ENCODE measurements at regions not wholly inside any gene's neighbourhood (a gene's known extent, or its start where the extent isn't known, plus 50 kb on each side); places are given as distances from the start of the nearest gene placed in this dataset.

DNA sequence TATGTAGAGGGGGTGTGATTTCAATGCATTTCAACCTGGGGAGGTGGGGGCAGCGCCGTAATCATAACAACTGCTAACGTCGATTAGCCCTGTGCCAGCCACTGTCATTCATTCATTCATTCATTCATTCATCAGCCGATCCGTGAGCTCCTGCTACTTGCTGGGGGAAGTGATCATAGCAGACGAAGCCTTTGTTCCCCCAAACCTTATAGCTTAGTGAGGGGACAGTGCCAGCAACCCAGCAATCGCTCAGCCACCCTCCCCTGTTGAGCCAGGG, 106.5 kb upstream of the GSE1 start:
- in situ Hi-C loops (cut with MboI): no loop called here

GRCh38 chr16:85507342-85507741, 105.8 kb upstream of the GSE1 start:
- Histone ChIP-seq H3K27ac (no peak overlapping the region), H3K9me2 (ENCODE audit: insufficient read depth) (no peaks in the 10 kb centered on the region), H3F3A (ENCODE audit: insufficient read depth) (no peaks in the 10 kb centered on the region), H2AFZ (no peak overlapping the region), H3K4me2 (ENCODE audit: unreplicated experiment) (no peak overlapping the region), H3K27me3 (replicated peaks; ENCODE audit: insufficient read depth) (no peaks in the 10 kb centered on the region), H3K4me1 (ENCODE audit: insufficient read depth) (no peaks in the 10 kb centered on the region), H3K9ac (no peak overlapping the region), H3K9me3 (ENCODE audit: low read depth) (no peaks in the 10 kb centered on the region), H4K20me1 (ENCODE audit: insufficient read depth) (no peaks in the 10 kb centered on the region), H3K36me3 (ENCODE audit: low read depth) (no peaks in the 10 kb centered on the region), H3K4me3 (no peak overlapping the region), H3K79me2 (ENCODE audit: insufficient read depth) (no peaks in the 10 kb centered on the region; the same call in 1 of the 2 replicates)
- no peak for TF ChIP-seq EZH2 (IDR thresholded peaks at IDR 0.05; ENCODE audit: insufficient read depth, poor library complexity, severe bottlenecking)
- TF ChIP-seq EZH2phosphoT487 (IDR thresholded peaks at IDR 0.05; ENCODE audit: insufficient read depth, low read depth): no peak
- DNase-seq: no peak
- 94 to 96% methylated on average over 8 of the region's 8 CpGs for WGBS, 2 experiments (ENCODE audit: low coverage in 1 of 2, low lambda C conversion rate in 2 of 2, missing lambda C conversion rate in 2 of 2)
- in situ Hi-C loops (cut with MboI): no loop called here

More for the DNA sequence above, 106.5 kb upstream of the GSE1 start:
- H3K79me2 ChIP-seq (ENCODE audit: insufficient read depth): no peaks in the 10 kb centered on the region; the same call in 1 of the 2 replicates
- no peaks in the 10 kb centered on the region for H3K9me2 ChIP-seq (ENCODE audit: insufficient read depth)
- H2AFZ ChIP-seq: no peak overlapping the region
- no peaks in the 10 kb centered on the region for H3K36me3 ChIP-seq (ENCODE audit: low read depth)
- H3K4me1 ChIP-seq (ENCODE audit: insufficient read depth): no peaks in the 10 kb centered on the region
- no peak for TF ChIP-seq EZH2phosphoT487 (IDR thresholded peaks at IDR 0.05; ENCODE audit: insufficient read depth, low read depth)
- no peak for TF ChIP-seq EZH2 (IDR thresholded peaks at IDR 0.05; ENCODE audit: insufficient read depth, poor library complexity, severe bottlenecking)
- H3K27ac ChIP-seq: no peak overlapping the region
- no peaks in the 10 kb centered on the region for H3F3A ChIP-seq (ENCODE audit: insufficient read depth)
- H4K20me1 ChIP-seq (ENCODE audit: insufficient read depth): no peaks in the 10 kb centered on the region
- 94 to 95% methylated on average over 8 of the region's 8 CpGs for WGBS, 2 experiments (ENCODE audit: low coverage in 1 of 2, low lambda C conversion rate in 2 of 2, missing lambda C conversion rate in 2 of 2)
- no peak overlapping the region for H3K4me3 ChIP-seq
- no peak for DNase-seq
- H3K4me2 ChIP-seq (ENCODE audit: unreplicated experiment): no peak overlapping the region
- no peaks in the 10 kb centered on the region for H3K9me3 ChIP-seq (ENCODE audit: low read depth)
- H3K9ac ChIP-seq: no peak overlapping the region
- H3K27me3 ChIP-seq (replicated peaks; ENCODE audit: insufficient read depth): no peaks in the 10 kb centered on the region

GRCh38 chr16:85508388-85508787, 104.7 kb upstream of the GSE1 start:
- DNase-seq: no peak
- Histone ChIP-seq H3K9ac (no peak overlapping the region), H3K4me2 (ENCODE audit: unreplicated experiment) (no peak overlapping the region), H3K9me3 (ENCODE audit: low read depth) (no peaks in the 10 kb centered on the region), H3K4me1 (ENCODE audit: insufficient read depth) (no peaks in the 10 kb centered on the region), H3K9me2 (ENCODE audit: insufficient read depth) (no peaks in the 10 kb centered on the region), H3K79me2 (ENCODE audit: insufficient read depth) (peaks cover 2% of the 10 kb centered on the region; the same call in 1 of the 2 replicates), H3K27ac (no peak overlapping the region), H3F3A (ENCODE audit: insufficient read depth) (no peaks in the 10 kb centered on the region), H3K4me3 (no peak overlapping the region), H2AFZ (no peak overlapping the region), H3K36me3 (ENCODE audit: low read depth) (no peaks in the 10 kb centered on the region), H4K20me1 (ENCODE audit: insufficient read depth) (no peaks in the 10 kb centered on the region), H3K27me3 (replicated peaks; ENCODE audit: insufficient read depth) (no peaks in the 10 kb centered on the region)
- no peak for TF ChIP-seq EZH2 (IDR thresholded peaks at IDR 0.05; ENCODE audit: insufficient read depth, poor library complexity, severe bottlenecking)
- TF ChIP-seq EZH2phosphoT487 (IDR thresholded peaks at IDR 0.05; ENCODE audit: insufficient read depth, low read depth): no peak
- WGBS, 2 experiments (ENCODE audit: low coverage in 1 of 2, low lambda C conversion rate in 2 of 2, missing lambda C conversion rate in 2 of 2): 86 to 90% methylated on average over 10 of the region's 10 CpGs
- in situ Hi-C loops (cut with MboI): no loop called here

GRCh38 chr16:85508993-85509392, 104.1 kb upstream of the GSE1 start:
- Histone ChIP-seq H3K9me3 (ENCODE audit: low read depth) (no peaks in the 10 kb centered on the region), H3K27me3 (replicated peaks; ENCODE audit: insufficient read depth) (no peaks in the 10 kb centered on the region), H3K36me3 (ENCODE audit: low read depth) (no peaks in the 10 kb centered on the region), H3K9me2 (ENCODE audit: insufficient read depth) (no peaks in the 10 kb centered on the region), H3K4me3 (no peak overlapping the region), H4K20me1 (ENCODE audit: insufficient read depth) (no peaks in the 10 kb centered on the region), H3K4me2 (ENCODE audit: unreplicated experiment) (no peak overlapping the region), H3K9ac (no peak overlapping the region), H3K27ac (no peak overlapping the region), H3K79me2 (ENCODE audit: insufficient read depth) (peaks cover 8% of the 10 kb centered on the region; the same call in 1 of the 2 replicates), H2AFZ (no peak overlapping the region), H3K4me1 (ENCODE audit: insufficient read depth) (peaks cover 5% of the 10 kb centered on the region), H3F3A (ENCODE audit: insufficient read depth) (no peaks in the 10 kb centered on the region; the same call in 1 of the 2 replicates)
- DNase-seq: no peak
- in situ Hi-C loops (cut with MboI): no loop called here
- TF ChIP-seq EZH2phosphoT487 (IDR thresholded peaks at IDR 0.05; ENCODE audit: insufficient read depth, low read depth) (no peak), EZH2 (IDR thresholded peaks at IDR 0.05; ENCODE audit: insufficient read depth, poor library complexity, severe bottlenecking) (no peak)
- WGBS, 2 experiments (ENCODE audit: low coverage in 1 of 2, low lambda C conversion rate in 2 of 2, missing lambda C conversion rate in 2 of 2): 83 to 88% methylated on average over 15 of the region's 15 CpGs
